NCI-H128 (cell line): ENCODE measurements at regions not wholly inside any gene's neighbourhood (a gene's known extent, or its start where the extent isn't known, plus 50 kb on each side); places are given as distances from the start of the nearest gene placed in this dataset.
"Not testable (repeated sequence)": the region's sequence is repeated elsewhere in the genome, so short reads cannot be mapped to it uniquely, and the experiment has no call there.

Experiments used
- DNase-seq: peaks from one replicate; lab custom pipeline; 2025; ENCODE audit not compliant: unreplicated experiment; lab: John Stamatoyannopoulos, UW

DNA sequence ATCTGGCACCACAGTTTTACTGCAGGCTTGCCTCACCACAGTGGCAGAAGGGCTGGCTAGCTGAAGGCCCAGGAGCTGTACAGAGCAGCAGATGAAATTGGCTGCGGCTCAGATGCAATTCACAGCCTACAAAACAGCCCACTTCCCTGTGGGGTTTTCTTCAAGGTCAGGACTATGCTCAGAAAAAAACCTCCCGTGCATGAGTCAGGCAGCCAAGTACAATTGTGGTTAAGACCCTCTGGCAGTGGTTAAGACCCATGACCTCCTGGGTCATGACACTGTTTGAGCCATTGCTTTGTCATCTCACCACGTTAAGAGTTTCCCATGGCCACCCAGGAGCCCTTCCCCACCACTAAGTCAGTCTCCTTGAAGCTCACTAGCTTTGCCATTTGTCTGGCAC is 276.3 kb downstream of the HNRNPD start:
- DNase-seq = no peak

DNA sequence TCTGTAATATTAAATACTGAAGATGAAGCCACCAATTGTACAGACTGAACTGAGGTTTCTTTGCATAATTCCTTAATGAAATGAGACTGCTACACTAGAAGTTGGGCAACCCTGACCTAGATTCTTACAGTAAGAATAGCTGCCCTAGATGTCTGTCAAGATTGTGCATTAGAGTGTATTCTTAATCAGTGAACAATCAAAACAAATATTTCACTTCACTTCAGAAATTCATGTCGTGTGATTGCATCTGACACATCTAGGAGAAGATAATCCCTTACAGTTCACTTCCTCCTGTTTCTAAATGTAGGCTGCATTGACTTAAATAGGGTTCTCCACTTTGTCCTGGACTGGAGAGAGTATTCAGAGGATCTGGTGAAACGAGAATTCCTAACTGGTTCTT is 283.1 kb downstream of the HNRNPD start:
- DNase-seq = no peak

DNA sequence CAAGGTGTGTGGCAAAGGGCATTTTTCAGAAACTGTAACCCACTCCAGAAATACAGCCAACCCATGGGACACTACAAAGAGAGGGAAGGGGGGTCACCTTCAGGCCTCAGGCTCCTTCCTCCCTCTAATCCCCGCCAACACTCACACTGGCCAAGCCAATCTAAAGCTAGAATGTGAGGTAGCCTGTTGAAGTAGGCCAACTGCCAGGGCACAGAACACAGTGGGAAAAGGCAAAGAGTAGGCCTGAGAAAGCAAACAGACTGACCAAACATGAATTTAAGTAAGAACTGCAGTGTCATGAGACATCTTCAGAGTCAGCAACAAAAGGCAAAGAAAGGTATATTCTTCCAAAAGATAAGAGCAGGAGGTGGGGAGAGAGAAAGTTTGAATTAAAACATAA is 289.0 kb downstream of the HNRNPD start:
- DNase-seq = no peak

DNA sequence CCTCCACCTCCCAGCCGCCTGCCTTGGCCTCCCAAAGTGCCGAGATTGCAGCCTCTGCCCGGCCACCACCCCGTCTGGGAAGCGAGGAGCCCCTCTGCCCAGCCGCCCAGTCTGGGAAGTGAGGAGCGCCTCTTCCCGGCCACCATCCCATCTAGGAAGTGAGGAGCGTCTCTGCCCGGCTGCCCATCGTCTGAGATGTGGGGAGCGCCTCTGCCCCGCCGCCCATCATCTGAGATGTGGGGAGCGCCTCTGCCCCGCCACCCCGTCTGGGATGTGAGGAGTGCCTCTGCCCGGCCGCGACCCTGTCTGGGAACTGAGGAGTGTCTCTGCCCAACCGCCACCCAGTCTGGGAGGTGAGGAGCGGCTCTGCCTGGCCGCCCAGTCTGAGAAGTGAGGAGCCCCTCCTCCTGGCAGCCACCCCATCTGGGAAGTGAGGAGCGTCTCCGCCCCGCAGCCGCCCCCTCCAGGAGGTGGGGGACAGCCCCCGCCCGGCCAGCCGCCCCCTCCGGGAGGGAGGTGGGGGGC is 296.3 kb downstream of the HNRNPD start:
- DNase-seq = not testable (repeated sequence)

DNA sequence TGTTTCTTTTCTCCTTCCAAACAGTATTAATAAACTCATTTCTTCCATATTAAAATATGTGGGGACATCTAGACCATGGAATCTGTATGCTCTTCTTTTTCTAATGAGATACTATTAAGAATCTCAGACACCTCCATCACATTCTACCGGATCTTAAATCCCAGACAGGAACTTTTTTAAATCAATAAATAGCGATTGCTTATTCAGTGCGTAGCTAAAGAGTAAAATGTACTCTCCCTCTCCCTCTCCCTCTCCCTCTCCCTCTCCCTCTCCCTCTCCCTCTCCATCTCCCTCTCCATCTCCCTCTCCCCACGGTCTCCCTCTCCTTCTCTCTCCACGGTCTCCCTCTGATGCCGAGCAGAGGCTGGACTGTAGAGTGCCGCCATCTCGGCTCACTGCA is 297.0 kb downstream of the HNRNPD start:
- no peak for DNase-seq

DNA sequence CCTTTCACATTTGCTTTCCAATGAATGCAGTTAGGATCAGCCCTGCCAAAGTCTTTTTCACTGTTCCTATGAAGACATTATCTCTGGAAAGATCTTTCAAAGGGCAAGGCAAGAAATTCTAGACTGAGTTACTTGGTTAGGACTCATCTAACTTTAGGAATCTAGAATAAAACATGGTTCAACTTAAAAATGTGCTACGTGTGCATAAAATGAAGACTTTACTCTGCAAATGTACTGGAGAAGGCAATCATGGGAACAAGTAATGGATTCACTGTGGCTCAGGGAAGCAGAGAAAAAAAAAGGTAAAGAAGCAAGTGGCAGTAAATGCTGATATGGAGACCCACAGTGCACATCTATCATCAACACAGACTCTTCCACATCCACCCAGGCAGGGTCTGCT is 297.4 kb downstream of the HNRNPD start:
- DNase-seq = no peak

DNA sequence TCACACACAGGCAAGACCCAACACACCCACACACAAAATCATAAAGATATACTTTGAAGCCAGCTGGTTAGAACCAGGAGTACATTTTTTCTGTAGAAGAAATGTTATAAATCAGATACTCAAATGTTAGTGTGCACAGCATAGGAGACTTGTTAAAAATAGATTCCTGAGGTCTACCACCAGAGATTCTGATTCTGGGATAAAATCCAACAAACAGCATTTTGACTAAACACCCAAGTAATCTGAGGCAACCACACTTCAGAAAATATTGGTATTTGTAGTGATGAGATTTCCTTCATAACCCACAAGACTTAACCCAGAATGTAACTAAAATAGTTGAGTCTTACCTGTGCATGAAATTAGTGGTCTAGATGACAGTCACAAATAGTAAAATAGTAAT is 301.8 kb downstream of the HNRNPD start:
- DNase-seq = no peak

DNA sequence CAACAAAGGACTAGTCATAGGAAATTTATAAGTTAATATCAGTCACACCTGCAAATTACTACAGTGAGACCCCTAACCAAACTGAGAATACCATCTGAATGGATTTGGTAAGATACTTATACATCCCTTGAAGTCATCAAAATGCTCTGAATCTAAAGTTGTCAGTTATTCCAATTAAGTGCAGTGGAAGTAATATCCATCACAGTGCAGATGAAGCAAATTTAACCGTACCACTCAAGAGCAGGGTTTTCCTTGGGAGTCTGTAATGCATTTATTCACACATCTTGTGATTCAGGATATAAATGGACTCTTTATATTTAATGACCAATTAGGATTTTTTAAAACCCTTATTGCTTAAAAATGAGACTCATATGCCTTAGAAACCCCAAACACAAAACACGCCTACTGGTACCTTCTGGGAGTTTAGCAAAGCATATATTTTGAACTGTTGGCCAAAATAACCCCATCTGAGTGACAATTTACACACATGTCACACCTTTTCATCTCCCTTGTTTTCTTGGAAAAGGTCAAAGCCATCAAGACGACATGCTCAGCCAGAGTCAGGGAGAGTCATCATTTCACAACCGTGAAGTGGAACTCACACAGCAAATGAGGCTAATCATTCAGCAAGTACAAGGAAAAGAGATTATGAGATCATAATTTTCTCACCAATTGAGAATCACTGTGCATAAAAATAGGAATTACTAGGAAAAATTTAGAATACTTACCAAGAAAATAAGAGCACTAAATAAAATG is 303.7 kb downstream of the HNRNPD start:
- no peak for DNase-seq

DNA sequence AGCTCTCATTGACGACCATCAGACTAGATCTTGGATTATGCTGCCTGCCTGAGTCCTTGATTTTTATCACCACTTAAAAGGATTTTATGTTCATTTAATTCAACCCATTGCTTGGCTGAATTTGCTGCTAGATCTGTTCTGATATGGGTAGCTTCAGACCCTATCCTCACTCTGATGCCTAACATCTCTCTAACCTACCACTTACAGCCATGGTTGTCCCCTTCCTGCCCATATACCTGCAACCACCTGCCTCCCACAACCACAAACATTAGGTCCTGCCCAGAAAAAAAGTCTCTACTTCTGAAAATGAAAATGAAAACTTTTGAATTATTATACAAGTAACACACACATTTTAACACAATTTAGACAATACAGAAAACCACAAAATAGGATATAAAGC is 310.8 kb downstream of the HNRNPD start:
- no peak for DNase-seq

DNA sequence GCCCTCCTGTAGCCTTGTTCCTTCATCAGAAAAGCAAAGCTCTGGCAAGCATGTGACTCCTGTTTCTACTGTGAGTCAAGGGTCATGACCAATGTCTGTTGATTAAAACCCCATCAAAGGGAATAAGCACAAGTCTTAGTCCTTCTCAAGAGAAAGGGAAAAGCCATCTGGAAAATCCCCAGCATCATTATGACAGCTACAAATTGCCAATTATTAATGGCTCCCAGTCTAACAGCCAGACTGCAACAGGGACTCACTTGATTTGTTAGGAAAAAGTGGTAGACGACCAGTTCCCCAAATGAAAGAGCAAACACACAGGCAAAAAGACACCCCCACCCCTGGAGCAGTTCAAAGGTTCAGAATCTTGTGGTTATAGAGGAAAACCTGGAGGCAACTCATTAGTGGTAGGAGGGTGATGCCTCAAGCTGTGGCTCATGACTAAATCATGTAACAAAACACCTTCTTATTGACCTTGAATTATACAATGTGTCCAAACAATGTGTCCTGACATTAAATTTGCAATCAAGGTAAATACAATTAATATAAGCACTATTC is 315.7 kb downstream of the HNRNPD start:
- no peak for DNase-seq

DNA sequence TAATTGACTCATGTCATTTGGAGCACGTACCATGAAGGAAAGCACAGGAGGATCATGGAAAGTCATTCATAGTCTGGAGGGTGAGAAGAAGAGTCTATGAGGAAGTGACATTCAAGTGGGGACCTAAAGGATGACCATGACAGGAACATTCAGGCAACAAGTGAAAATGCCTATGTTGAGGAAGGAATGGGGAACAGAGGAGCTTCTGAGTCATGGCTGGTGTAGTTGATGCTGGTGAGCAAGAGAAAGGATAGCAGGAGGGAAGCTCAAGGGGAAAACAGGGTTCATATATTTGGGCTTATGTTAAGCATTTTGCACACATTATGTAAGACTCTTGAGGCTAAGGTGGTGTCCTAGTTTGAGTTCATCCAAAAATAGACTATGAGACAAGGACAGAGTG is 318.6 kb downstream of the HNRNPD start:
- DNase-seq = no peak

DNA sequence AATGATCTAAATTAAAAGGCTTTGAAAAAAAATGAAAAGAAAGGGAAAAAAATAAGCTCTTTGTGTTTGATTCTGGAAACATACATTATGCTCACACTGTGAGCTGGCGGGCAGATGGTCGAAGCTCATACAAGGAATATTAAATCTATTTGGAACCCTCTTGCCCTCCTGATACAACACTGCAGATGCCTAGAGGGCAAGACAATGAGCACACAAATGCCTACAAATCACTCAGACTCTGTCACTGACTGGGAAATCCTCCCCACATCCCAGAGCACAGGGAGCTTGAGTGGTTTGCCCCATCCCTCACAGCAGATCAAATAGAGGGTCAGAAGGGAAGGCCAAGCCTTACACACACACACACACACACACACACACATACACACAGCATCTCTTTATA is 320.4 kb downstream of the HNRNPD start:
- no peak for DNase-seq

DNA sequence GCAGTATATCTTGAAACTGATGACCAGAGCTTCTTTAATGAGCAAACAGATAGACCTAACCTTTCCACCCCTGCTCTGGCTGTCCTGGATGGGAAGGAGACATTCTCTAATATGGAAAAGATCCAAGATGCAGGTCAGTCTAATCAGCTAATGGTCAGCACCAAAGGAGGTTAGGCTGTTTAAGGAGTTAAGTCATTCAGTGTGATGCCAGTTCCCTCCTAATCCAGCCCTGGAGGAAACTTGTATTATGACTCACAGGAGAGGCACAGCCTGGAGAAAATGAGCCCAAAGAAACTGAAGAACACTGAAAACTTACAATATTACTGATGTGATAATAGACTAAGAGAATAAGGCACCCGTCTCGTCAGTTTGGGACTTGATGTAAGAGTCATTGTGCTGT is 323.0 kb downstream of the HNRNPD start:
- DNase-seq = no peak

DNA sequence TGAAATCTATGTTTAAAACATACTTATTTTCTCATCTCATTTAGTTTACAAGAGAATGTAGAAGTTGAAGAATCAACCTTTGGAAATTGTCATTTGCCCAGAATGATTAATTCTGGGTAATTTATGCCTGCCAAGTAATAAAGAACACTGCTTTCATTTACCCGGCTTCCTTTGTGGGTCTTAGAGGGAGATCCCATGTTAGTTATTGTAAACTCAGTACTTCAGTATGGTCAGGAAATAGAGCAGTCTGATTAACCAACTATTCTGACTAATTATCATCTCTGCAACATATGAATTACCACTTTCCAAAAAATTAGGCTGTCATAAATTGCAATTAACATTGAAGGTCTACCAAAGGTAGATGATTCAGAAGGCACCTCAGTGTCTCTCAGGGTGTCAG is 324.5 kb downstream of the HNRNPD start:
- DNase-seq = no peak

DNA sequence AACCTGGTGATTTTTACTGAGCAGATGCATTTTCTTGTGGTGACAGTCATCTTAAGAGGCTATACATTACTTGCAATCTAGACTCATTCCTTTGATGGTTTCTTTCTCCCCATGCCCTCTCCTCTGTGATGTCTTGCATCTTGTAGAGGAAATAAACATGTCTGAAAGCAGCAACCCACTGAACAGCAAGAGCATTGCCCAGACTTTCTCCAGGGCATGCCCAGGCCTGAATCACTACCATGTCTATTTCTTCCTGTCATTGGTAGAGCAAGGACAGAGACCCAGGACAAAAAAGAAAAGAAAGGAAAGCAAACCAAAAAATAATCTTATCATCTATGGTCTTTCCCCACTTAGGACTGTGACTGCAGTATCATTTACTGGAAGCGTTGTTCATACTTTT is 326.1 kb downstream of the HNRNPD start:
- no peak for DNase-seq

DNA sequence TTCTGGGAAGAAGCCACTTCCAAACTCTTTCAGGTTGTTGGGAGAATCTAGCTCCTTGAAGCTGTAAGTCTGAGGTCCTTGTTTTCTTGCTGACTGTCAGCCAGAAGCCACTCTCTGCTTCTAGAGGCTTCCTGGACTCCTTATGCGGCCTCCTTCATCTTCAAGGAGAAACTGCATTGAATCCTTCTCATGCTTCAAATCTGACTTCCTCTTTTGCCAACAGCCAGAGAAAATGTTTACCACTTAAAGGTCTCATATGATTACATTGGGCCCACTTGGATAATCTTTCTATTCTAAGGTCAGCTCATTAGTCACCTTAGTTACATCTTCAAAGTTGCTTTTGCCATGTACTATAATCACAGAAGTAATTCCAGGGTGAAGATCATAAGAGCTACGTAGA is 327.0 kb downstream of the HNRNPD start:
- DNase-seq = no peak

DNA sequence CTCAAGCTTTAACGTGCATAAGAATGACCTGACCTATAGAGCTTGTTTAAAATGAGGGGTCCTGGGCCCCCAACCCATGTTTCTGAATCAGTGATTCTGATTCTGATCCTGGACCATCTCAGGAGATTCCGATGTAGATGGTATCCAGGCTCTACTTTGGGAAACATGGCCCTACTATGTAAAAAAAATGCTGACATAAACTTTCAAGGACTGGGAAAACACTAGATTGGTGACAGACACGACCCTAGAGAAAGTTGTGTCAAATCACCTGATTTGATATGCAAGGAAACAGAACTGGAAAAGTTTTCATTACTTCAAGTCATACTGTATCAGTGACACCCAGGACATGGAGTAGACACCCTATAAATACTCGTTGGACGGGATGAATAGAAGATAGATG is 328.5 kb downstream of the HNRNPD start:
- DNase-seq = no peak

DNA sequence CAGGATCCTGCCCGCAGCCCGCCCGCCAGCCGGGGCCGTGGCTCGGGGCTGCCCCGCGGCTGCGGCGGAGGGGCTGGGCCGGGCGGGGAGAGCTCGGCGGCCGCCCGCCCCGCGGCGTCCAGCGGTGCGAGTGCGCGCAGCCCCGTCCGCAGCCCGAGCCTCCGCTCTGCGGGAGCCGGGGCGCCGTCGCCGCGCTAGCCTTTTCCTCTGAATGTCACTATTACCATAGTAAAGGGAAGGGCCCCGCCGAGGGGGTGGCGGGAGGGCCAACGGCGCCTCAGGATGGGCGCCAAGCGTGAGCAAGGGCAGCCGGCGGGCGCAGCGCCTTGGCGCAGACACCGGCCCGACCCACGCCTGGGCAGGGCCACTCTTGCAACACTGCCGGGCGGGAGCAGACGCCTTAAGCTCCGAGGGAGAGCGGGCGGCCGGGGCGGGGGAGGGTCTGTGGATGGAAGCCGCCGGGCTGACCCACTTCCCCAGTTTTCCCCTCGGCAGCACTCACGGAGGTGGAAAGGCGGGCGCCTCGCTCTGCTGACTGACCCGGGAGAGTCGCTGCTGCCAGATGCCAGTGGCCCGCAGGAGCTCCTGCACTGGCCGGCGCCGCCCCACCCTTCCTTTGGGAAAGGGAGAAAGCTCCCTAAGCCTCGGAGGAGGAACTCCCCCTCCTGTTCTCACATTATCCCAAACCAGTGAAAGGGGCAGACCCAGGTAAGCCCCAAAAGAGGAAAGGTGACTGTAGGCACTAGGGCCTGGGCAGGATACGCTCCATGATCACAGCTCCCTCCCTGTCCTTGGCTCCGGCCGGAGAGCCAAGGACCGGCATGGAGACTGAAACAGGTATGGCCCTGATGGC is 329.4 kb downstream of the HNRNPD start:
- DNase-seq = peak; percentile 21

DNA sequence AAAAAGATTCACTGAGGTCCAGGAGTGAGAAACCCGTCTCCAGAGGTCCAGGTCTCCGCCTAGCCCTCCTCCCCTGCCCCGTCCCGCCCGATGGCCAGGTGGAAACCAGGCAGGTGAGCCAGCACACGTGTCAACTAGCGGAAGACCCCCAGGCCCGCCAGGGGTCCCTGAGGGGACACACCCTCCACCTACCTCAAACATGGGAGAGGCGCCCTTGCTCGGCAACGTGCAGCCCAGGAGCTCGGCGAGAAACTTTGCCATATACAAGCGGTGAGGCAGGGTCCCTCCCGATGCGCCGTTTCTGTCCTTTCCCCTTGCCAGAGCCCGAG is 330.0 kb downstream of the HNRNPD start:
- DNase-seq = no peak

DNA sequence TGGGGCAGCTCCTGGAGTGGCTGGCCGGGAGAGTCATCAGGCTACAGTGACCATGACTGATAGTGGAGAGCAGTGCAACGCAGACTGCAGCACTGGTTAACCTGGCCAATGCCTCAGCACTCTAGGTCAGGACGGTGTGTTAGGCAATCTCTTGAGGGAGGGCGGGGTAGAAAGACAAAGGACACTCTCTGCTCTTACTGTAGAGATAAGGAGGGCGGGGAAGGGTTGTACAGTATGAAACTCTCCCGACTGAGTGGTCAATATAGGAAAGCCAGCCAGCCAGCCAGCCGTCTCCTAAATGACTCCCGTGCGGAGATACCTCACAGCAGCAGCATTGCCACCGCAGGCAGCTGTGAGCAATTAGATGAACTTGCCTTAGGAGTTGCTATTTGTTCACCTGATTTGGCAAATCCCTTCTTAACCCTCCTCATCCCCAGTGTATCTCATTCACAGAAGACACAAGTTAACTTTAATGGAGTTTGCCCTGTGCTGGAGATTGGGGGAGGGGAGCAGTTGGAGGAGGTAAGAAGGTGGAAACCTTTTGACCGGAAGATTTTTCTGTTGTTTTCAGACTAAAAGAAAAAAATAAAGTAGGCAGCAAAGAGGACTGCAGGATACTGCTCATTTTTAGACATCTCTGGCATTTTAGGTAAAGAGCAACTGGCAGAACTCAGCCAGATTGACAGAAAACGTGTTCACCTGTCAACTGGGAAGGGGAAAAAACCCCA is 330.5 kb downstream of the HNRNPD start:
- DNase-seq = no peak

DNA sequence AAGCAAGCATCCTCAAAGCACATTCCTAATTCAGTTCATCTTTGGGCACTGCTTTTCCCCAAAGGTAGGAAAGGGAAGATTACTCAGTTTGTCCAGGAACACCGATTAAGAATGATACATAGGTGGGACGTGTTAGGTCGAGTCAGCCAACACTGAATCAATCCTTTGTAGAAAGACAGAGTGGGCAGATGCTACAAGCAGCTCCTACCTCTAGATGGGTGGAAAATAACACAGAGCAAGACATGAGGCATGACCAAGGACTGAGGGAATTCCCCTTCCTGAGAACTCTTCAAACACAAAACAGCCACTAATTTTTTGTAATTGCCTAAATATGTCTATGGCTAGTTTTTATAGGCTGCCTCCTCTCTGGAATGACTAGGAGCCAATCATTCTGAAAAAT is 331.7 kb downstream of the HNRNPD start:
- DNase-seq = no peak
